Hippocampal formation (tissue), 2 donors: ENCODE measurements at regions not wholly inside any gene's neighbourhood (a gene's known extent, or its start where the extent isn't known, plus 50 kb on each side); places are given as distances from the start of the nearest gene placed in this dataset.

ENCODE experiments used
- DNase-seq, 2 donors: peaks; one replicate each; lab custom pipeline; 2025; lab: John Stamatoyannopoulos, UW

GRCh38 chr2:67917332-67918054, 145.3 kb downstream of the C1D start:
- DNase-seq, result no peak

GRCh38 chr2:67918471-67918870, 144.3 kb downstream of the C1D start:
- no peak for DNase-seq

- no peak for DNase-seq
Measured at GRCh38 chr2:67919490-67919889, 143.3 kb downstream of the C1D start.

GRCh38 chr2:67922080-67922785, 140.6 kb downstream of the C1D start:
- DNase-seq, result no peak

- DNase-seq, result no peak
Measured at GRCh38 chr2:67923696-67924095, 139.1 kb downstream of the C1D start.

GRCh38 chr2:67927501-67927900, 135.3 kb downstream of the C1D start:
- no peak for DNase-seq

GRCh38 chr2:67930156-67930555, 132.6 kb downstream of the C1D start:
- DNase-seq, result no peak

- no peak for DNase-seq
Measured at GRCh38 chr2:67936969-67937368, 125.8 kb downstream of the C1D start.

GRCh38 chr2:67938053-67938452, 124.8 kb downstream of the C1D start:
- no peak for DNase-seq

- DNase-seq, result no peak
Measured at GRCh38 chr2:67945056-67945455, 117.7 kb downstream of the C1D start.

GRCh38 chr2:67945940-67946339, 116.9 kb downstream of the C1D start:
- no peak for DNase-seq

GRCh38 chr2:67948057-67948456, 114.7 kb downstream of the C1D start:
- DNase-seq, result no peak

GRCh38 chr2:67948506-67948905, 114.3 kb downstream of the C1D start:
- DNase-seq, result no peak

GRCh38 chr2:67950018-67950417, 112.8 kb downstream of the C1D start:
- no peak for DNase-seq

- DNase-seq, result no peak
Measured at GRCh38 chr2:67950919-67951318, 111.9 kb downstream of the C1D start.

GRCh38 chr2:67952066-67952465, 110.7 kb downstream of the C1D start:
- no peak for DNase-seq

GRCh38 chr2:67954093-67954748, 108.6 kb downstream of the C1D start:
- DNase-seq, result no peak

- no peak for DNase-seq
Measured at GRCh38 chr2:67955748-67956603, 106.8 kb downstream of the C1D start.

GRCh38 chr2:67965246-67965645, 97.6 kb downstream of the C1D start:
- no peak for DNase-seq

- no peak for DNase-seq
Measured at GRCh38 chr2:67970071-67970470, 92.7 kb downstream of the C1D start.

GRCh38 chr2:67970542-67970941, 92.3 kb downstream of the C1D start:
- DNase-seq, result no peak
